RWPE1 (cell line): ENCODE measurements at regions not wholly inside any gene's neighbourhood (a gene's known extent, or its start where the extent isn't known, plus 50 kb on each side); places are given as distances from the start of the nearest gene placed in this dataset.
"Not testable (repeated sequence)": the region's sequence is repeated elsewhere in the genome, so short reads cannot be mapped to it uniquely, and the experiment has no call there.

Experiments
- CTCF ChIA-PET: fragments of 350-600 bp; sonication (Branson Sonifier 250); formaldehyde crosslinking; extraction: SDS; loops from one replicate; lab custom pipeline; 2021; lab: Yijun Ruan, JAX
- POLR2A ChIA-PET: fragments of 400-600 bp; formaldehyde crosslinking; extraction: SDS; loops from one replicate; lab custom pipeline; 2020; ENCODE audit warnings: antibody characterized with exemption; ENCODE audit not compliant: low non-redundant PET; lab: Yijun Ruan, JAX
- DNase-seq: peaks from one replicate; pipeline ENCODE4 v3.0.0; 2012; ENCODE audit warnings: low spot score
- H3K27ac ChIP-seq: fragments of 450-650 bp; 2 replicates; pipeline ENCODE4 v1.5.1; 2017
- TF ChIP-seq, protein P1 (sequence below): fragments of 450-650 bp; conservative IDR thresholded peaks from 2 replicates; pipeline ENCODE4 v1.5.1; 2017; ENCODE audit warnings: low read depth, mild to moderate bottlenecking

DNA sequence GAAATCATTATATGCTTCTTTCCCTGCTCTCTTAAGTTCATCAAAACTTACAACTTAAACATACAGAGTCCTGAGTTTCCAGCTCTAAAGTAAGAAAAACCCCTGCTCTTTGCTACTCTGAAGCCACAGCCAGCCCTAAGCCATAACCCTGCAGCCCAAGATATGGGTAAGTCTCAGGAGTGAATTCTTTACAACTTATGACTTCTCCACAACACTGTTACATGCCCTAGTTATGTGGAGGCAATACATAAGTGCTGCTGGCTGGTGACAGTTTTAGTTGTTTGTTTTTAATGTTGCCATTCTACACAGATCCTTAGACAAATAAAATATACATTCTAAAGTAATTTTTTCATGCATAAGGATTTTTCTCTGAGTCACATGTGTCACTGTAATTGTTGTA lies 100.2 kb downstream of the FBXO8 start:
- DNase-seq = no peak
- ChIA-PET CTCF (no interaction called here), POLR2A (no interaction called here)
- H3K27ac ChIP-seq = no peak overlapping the region
- TF ChIP-seq, protein P1, sequence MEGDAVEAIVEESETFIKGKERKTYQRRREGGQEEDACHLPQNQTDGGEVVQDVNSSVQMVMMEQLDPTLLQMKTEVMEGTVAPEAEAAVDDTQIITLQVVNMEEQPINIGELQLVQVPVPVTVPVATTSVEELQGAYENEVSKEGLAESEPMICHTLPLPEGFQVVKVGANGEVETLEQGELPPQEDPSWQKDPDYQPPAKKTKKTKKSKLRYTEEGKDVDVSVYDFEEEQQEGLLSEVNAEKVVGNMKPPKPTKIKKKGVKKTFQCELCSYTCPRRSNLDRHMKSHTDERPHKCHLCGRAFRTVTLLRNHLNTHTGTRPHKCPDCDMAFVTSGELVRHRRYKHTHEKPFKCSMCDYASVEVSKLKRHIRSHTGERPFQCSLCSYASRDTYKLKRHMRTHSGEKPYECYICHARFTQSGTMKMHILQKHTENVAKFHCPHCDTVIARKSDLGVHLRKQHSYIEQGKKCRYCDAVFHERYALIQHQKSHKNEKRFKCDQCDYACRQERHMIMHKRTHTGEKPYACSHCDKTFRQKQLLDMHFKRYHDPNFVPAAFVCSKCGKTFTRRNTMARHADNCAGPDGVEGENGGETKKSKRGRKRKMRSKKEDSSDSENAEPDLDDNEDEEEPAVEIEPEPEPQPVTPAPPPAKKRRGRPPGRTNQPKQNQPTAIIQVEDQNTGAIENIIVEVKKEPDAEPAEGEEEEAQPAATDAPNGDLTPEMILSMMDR = no peak

DNA sequence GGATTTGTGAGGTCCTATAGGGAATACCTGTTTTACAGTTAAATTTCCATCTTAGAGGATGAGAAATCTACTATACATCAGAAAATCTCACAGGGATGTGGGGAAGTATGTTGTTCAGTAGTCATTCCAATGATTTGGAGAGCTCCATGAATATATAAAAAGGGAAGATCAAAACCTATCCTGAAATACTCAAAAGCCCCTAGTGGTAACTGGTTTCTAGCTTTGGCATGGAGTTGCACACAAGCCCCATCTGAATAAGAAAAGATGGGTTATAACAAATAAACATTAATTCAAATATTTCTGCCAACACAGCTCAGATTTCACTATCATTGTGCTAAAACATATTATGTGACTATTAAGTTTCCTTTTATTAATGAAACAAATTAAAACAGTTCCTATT lies 101.6 kb downstream of the FBXO8 start:
- ChIA-PET POLR2A (no interaction called here), CTCF (interaction anchor here (0.7 kb wide), 1 partner anchor 21 kb away, joined by 3 read pairs; no protein-coding TSS in a partner anchor)
- TF ChIP-seq, protein P1 = no peak
- H3K27ac ChIP-seq = no peak overlapping the region
- no peak for DNase-seq

DNA sequence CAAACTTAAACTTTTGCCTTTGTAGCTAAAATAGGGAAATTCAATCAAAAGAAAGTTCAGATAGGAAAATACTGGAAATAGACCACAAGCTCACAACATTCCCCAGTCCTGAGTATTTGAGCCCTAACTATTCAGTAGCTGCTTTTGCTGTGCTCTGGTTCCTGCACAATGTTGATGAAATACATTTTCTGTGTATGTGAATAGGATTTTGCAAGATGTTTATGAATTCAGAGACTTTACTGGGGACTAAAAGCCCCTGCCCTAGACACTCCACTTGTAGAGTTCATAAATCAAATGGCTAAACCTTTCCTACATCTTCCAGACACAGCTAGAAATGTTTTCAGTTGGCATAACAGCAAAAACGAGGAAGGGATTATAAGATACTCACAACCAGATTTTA lies 105.9 kb downstream of the FBXO8 start:
- DNase-seq = no peak
- ChIA-PET CTCF (no interaction called here), POLR2A (no interaction called here)
- no peak overlapping the region for H3K27ac ChIP-seq
- TF ChIP-seq, protein P1 = no peak

DNA sequence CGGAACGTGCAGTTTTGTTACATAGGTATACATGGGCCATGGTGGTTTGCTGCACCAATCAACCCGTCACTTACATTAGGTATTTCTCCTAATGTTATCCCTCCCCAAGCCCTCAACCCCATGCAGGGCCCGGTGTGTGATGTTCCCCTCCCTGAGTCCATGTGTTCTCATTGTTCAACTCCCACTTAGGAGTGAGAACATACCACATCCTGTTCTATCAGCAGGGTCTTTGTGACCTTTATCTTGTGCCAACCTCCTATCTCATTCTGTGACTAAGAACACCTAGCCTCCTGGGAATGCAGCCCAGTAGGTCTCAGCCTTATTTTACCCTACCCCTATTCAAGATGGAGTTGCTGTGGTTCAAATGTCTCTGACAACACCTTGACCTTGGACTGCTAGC lies 107.6 kb downstream of the FBXO8 start:
- DNase-seq, POLR2A ChIA-PET, H3K27ac ChIP-seq, CTCF ChIA-PET: not testable (repeated sequence)

DNA sequence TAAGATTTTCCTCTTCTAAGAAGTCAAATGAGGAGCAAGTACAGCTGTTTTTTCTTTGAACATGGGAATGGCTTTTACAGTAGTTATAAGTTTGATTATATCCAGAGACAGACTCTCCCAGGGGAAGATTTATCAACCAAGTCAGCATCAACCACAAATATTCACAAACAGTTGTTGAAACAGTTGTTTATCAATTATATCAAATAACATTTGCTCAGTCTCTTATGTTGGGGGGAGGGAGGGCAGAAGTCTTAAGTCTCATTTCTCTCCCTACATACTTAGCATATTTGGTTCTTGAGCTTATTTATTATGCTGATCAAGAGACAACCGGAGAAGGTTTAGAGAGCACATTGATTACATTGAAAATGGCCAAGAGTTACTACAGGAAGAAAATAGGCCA lies 110.1 kb downstream of the FBXO8 start:
- POLR2A ChIA-PET = no interaction called here
- DNase-seq = no peak
- TF ChIP-seq, protein P1 = no peak
- H3K27ac ChIP-seq = no peak overlapping the region
- CTCF ChIA-PET = no interaction called here

DNA sequence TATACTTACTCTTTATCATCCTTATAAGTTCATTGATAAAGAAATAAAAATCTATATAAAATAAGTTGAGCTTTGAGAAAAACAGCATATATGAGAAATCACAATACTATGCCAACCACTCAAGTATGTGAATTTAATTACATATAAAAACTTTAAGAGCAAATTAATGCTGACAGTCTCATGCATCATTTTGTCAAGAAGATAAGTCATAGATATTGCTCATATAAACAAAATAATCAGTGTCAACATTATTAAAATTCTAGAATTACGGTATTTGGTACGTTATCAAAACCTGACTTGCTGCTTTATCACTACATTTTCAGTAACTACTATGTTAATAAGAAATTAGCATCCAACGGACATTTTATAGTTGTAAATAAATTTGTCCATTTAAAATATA lies 111.2 kb downstream of the FBXO8 start:
- TF ChIP-seq, protein P1 = no peak
- no peak for DNase-seq
- H3K27ac ChIP-seq = no peak overlapping the region
- POLR2A ChIA-PET = no interaction called here
- CTCF ChIA-PET = interaction anchor here (0.6 kb wide), 1 partner anchor 81 kb away, joined by 8 read pairs; no protein-coding TSS in a partner anchor

DNA sequence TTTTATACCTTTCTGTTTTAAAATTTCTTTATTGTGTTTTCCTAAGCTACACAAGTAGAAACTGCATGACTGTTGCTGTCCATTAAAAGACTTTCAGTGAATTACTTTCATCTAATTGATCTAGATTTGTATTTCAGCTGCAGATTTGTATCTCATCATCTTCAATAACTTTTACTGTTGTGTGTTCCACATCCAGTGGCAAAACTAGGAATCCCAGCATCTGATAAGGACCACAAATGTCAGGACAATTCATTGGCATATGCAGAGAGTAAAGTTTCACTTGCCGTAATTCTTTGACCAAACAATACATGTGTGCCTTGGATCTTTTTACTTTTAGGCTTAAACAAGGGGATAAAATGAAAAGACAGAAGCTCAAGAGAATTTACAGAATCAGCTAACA lies 112.6 kb downstream of the FBXO8 start:
- POLR2A ChIA-PET = no interaction called here
- TF ChIP-seq, protein P1 = no peak
- no peak for DNase-seq
- CTCF ChIA-PET = no interaction called here
- H3K27ac ChIP-seq = no peak overlapping the region
